Liver (tissue), 8 donors: ENCODE measurements at regions not wholly inside any gene's neighbourhood (a gene's known extent, or its start where the extent isn't known, plus 50 kb on each side); places are given as distances from the start of the nearest gene placed in this dataset.

Source experiments
- DNase-seq: peaks from one replicate; pipeline ENCODE4 v3.0.0-alpha.2; 2017; ENCODE audit warnings: low spot score
- H3K27ac ChIP-seq, 2 donors: one replicate each; pipeline ENCODE4 v1.7.0; 2013; ENCODE audit warnings: inconsistent platforms in 2 of 2, low read length in 2 of 2, control low read depth in 1 of 2, low read depth in 1 of 2, mild to moderate bottlenecking in 1 of 2
- H3K27me3 ChIP-seq, 4 donors: one replicate each; pipeline versions ENCODE4 v1.6.1 to v1.7.0; 2013; ENCODE audit warnings: low read length in 3 of 4, inconsistent platforms in 1 of 4, mild to moderate bottlenecking in 1 of 4, moderate library complexity in 1 of 4; ENCODE audit not compliant: control insufficient read depth in 4 of 4, insufficient read depth in 4 of 4
- H3K36me3 ChIP-seq, 4 donors: one replicate each; pipeline versions ENCODE4 v1.6.1 to v1.7.0; 2013; ENCODE audit warnings: low read length in 3 of 4, mild to moderate bottlenecking in 3 of 4, low read depth in 1 of 4, moderate library complexity in 1 of 4; ENCODE audit not compliant: control insufficient read depth in 4 of 4, insufficient read depth in 3 of 4
- H3K4me1 ChIP-seq, 4 donors: one replicate each; pipeline versions ENCODE4 v1.6.1 to v1.7.0; 2013; ENCODE audit warnings: low read length in 3 of 4, mild to moderate bottlenecking in 3 of 4, moderate library complexity in 1 of 4; ENCODE audit not compliant: control insufficient read depth in 4 of 4, insufficient read depth in 4 of 4
- H3K4me3 ChIP-seq, 3 donors: one replicate each; pipeline versions ENCODE4 v1.6.1 to v1.7.0; 2013; ENCODE audit warnings: low read length in 3 of 3, control low read depth in 1 of 3, low read depth in 1 of 3, mild to moderate bottlenecking in 1 of 3
- H3K9ac ChIP-seq, 2 donors: one replicate each; pipeline ENCODE4 v1.7.0; 2013; ENCODE audit warnings: low read length in 2 of 2, mild to moderate bottlenecking in 2 of 2, moderate library complexity in 2 of 2, control low read depth in 1 of 2, low read depth in 1 of 2
- H3K9me3 ChIP-seq, 4 donors: one replicate each; pipeline versions ENCODE4 v1.6.1 to v1.7.0; 2013; ENCODE audit warnings: low read length in 3 of 4; ENCODE audit not compliant: control insufficient read depth in 4 of 4
- ATF3 ChIP-seq: IDR thresholded peaks from 2 replicates; pipeline ENCODE4 v1.6.1; 2016; ENCODE audit warnings: antibody characterized with exemption
- EGR1 ChIP-seq, 2 donors: IDR thresholded peaks; 2 replicates each; pipeline ENCODE4 v1.6.1; 2016 to 2018; ENCODE audit warnings: antibody characterized with exemption in 2 of 2, low read depth in 2 of 2
- FOXA1 ChIP-seq: IDR thresholded peaks from 2 replicates; pipeline ENCODE4 v1.6.1; 2016; ENCODE audit warnings: antibody characterized with exemption
- GABPA ChIP-seq, 2 donors: IDR thresholded peaks in 1 of 2; conservative IDR thresholded peaks in 1 of 2; 2 replicates each; pipeline ENCODE4 v1.6.1; 2016; ENCODE audit warnings: antibody characterized with exemption in 2 of 2, mild to moderate bottlenecking in 1 of 2, moderate library complexity in 1 of 2
- HNF4A ChIP-seq, 2 donors: conservative IDR thresholded peaks; 2 replicates each; pipeline ENCODE4 v1.6.1; 2016; ENCODE audit warnings: antibody characterized with exemption in 2 of 2, mild to moderate bottlenecking in 2 of 2
- HNF4G ChIP-seq: IDR thresholded peaks from 2 replicates; pipeline ENCODE4 v1.6.1; 2016; ENCODE audit warnings: antibody characterized with exemption
- NR2F2 ChIP-seq: IDR thresholded peaks from 2 replicates; pipeline ENCODE4 v1.6.1; 2016; ENCODE audit warnings: antibody characterized with exemption
- RXRA ChIP-seq, 2 donors: IDR thresholded peaks; 2 replicates each; pipeline ENCODE4 v1.6.1; 2017 to 2018; ENCODE audit warnings: antibody characterized with exemption in 2 of 2, mild to moderate bottlenecking in 1 of 2
- SP1 ChIP-seq: IDR thresholded peaks from 2 replicates; pipeline ENCODE4 v1.6.1; 2018; ENCODE audit warnings: antibody characterized with exemption, mild to moderate bottlenecking
- TAF1 ChIP-seq: conservative IDR thresholded peaks from 2 replicates; pipeline ENCODE4 v1.6.1; 2016; ENCODE audit warnings: antibody characterized with exemption, mild to moderate bottlenecking
- YY1 ChIP-seq: IDR thresholded peaks from 2 replicates; pipeline ENCODE4 v1.6.1; 2016; ENCODE audit warnings: antibody characterized with exemption, mild to moderate bottlenecking
- WGBS: extraction: QIAGEN DNeasy Blood & Tissue Kit; methylation state at CpG from one replicate; pipeline ENCODE4 v1.1.7; 2013; 5-methylcytosine and 5-hydroxymethylcytosine counted together
- TF ChIP-seq, protein P1 (sequence below): fragments of 150-350 bp; IDR thresholded peaks from 2 replicates; pipeline ENCODE4 v1.5.1; 2017; ENCODE audit warnings: improper control_type of control experiment, low read depth, low read length; ENCODE audit not compliant: missing input control
- TF ChIP-seq, protein P2 (sequence below): IDR thresholded peaks from 2 replicates; pipeline ENCODE4 v1.6.1; 2016; ENCODE audit warnings: antibody characterized with exemption
- TF ChIP-seq, protein P3 (sequence below): IDR thresholded peaks from 2 replicates; pipeline ENCODE4 v1.6.1; 2016; ENCODE audit warnings: antibody characterized with exemption
- TF ChIP-seq, protein P4 (sequence below): IDR thresholded peaks from 2 replicates; pipeline ENCODE4 v1.6.1; 2016; ENCODE audit warnings: antibody characterized with exemption, mild to moderate bottlenecking
- donor health status: healthy.
- donor health status: healthy.
- donor health status: healthy.
- donor health status: healthy.
- donor health status: healthy.

DNA sequence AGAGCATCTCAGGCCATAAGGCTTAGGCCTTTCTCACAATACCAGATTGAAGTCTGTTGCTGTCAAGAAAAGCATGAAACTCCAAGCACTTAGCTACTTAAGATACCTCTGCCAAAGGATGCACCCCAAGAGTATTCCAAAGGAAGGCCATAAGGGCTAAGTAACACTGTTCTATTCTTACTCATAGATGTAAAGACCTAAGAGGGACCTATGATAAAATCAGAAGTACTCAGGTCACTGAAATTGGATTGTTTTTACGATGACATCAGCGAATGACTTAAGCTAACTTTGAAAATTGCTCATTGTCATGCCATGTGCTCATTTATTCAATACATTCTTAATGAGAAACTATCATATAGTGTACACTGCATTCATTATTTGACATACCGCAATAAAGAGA, 172.8 kb downstream of the KCNA4 start (continued):
- TF ChIP-seq, protein P1, sequence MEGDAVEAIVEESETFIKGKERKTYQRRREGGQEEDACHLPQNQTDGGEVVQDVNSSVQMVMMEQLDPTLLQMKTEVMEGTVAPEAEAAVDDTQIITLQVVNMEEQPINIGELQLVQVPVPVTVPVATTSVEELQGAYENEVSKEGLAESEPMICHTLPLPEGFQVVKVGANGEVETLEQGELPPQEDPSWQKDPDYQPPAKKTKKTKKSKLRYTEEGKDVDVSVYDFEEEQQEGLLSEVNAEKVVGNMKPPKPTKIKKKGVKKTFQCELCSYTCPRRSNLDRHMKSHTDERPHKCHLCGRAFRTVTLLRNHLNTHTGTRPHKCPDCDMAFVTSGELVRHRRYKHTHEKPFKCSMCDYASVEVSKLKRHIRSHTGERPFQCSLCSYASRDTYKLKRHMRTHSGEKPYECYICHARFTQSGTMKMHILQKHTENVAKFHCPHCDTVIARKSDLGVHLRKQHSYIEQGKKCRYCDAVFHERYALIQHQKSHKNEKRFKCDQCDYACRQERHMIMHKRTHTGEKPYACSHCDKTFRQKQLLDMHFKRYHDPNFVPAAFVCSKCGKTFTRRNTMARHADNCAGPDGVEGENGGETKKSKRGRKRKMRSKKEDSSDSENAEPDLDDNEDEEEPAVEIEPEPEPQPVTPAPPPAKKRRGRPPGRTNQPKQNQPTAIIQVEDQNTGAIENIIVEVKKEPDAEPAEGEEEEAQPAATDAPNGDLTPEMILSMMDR, result no peak
- TF ChIP-seq GABPA (IDR thresholded peaks at IDR 0.05 in 1 of 2, conservative IDR thresholded peaks at IDR 0.05 in 1 of 2), result no peak
- no peak for TF ChIP-seq NR2F2
- no peak for TF ChIP-seq EGR1 (IDR thresholded peaks at IDR 0.05; ENCODE audit: low read depth in 2 of 2)

GRCh38 chr11:29842061-29842460, 174.8 kb downstream of the KCNA4 start:
- WGBS, result 71% methylated on average over 3 of the region's 3 CpGs
- Histone ChIP-seq H3K27ac (no peak overlapping the region), H3K36me3 (no peaks in the 10 kb centered on the region), H3K9ac (no peak overlapping the region), H3K9me3 (no peaks in the 10 kb centered on the region), H3K27me3 (no peaks in the 10 kb centered on the region), H3K4me3 (no peak overlapping the region), H3K4me1 (no peaks in the 10 kb centered on the region)
- no peak for DNase-seq
- TF ChIP-seq, protein P2, sequence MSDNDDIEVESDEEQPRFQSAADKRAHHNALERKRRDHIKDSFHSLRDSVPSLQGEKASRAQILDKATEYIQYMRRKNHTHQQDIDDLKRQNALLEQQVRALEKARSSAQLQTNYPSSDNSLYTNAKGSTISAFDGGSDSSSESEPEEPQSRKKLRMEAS, result no peak
- TF ChIP-seq YY1 (no peak), NR2F2 (no peak), EGR1 (IDR thresholded peaks at IDR 0.05; ENCODE audit: low read depth in 2 of 2) (no peak), FOXA1 (no peak), RXRA (IDR thresholded peaks at IDR 0.05) (no peak)
- TF ChIP-seq, protein P1, result no peak

DNA sequence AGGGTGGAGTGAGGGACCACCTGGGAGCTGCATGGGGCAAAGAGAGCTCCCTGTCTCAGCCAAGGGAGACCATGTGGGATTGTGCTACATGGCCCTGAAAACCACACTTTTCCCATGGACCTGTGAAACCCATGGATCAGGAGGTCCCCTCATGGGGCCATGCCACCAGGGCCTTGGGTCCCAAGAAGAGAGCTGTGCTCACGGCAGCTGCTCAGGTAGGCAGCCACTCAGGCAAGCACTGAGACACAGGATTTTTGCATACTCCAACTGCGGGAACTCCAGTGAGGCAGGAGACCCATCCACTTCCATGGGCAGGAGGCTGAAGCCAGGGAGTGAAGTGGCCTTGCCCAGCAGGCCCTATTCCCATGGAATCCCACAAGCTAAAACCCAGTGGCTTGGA, 190.0 kb downstream of the KCNA4 start:
- 94% methylated on average over 2 of the region's 2 CpGs for WGBS
- Histone ChIP-seq H3K27ac (no peak overlapping the region), H3K36me3 (no peaks in the 10 kb centered on the region), H3K9ac (no peak overlapping the region), H3K4me3 (no peak overlapping the region), H3K4me1 (no peaks in the 10 kb centered on the region), H3K27me3 (no peaks in the 10 kb centered on the region), H3K9me3 (no peaks in the 10 kb centered on the region)
- DNase-seq, result no peak
- TF ChIP-seq, protein P3, sequence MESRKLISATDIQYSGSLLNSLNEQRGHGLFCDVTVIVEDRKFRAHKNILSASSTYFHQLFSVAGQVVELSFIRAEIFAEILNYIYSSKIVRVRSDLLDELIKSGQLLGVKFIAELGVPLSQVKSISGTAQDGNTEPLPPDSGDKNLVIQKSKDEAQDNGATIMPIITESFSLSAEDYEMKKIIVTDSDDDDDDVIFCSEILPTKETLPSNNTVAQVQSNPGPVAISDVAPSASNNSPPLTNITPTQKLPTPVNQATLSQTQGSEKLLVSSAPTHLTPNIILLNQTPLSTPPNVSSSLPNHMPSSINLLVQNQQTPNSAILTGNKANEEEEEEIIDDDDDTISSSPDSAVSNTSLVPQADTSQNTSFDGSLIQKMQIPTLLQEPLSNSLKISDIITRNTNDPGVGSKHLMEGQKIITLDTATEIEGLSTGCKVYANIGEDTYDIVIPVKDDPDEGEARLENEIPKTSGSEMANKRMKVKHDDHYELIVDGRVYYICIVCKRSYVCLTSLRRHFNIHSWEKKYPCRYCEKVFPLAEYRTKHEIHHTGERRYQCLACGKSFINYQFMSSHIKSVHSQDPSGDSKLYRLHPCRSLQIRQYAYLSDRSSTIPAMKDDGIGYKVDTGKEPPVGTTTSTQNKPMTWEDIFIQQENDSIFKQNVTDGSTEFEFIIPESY, result no peak
- TF ChIP-seq HNF4A (conservative IDR thresholded peaks at IDR 0.05), result no peak
- TF ChIP-seq SP1, result no peak
- TF ChIP-seq NR2F2, result no peak
- no peak for TF ChIP-seq RXRA (IDR thresholded peaks at IDR 0.05)
- TF ChIP-seq TAF1, result no peak
- TF ChIP-seq, protein P4, sequence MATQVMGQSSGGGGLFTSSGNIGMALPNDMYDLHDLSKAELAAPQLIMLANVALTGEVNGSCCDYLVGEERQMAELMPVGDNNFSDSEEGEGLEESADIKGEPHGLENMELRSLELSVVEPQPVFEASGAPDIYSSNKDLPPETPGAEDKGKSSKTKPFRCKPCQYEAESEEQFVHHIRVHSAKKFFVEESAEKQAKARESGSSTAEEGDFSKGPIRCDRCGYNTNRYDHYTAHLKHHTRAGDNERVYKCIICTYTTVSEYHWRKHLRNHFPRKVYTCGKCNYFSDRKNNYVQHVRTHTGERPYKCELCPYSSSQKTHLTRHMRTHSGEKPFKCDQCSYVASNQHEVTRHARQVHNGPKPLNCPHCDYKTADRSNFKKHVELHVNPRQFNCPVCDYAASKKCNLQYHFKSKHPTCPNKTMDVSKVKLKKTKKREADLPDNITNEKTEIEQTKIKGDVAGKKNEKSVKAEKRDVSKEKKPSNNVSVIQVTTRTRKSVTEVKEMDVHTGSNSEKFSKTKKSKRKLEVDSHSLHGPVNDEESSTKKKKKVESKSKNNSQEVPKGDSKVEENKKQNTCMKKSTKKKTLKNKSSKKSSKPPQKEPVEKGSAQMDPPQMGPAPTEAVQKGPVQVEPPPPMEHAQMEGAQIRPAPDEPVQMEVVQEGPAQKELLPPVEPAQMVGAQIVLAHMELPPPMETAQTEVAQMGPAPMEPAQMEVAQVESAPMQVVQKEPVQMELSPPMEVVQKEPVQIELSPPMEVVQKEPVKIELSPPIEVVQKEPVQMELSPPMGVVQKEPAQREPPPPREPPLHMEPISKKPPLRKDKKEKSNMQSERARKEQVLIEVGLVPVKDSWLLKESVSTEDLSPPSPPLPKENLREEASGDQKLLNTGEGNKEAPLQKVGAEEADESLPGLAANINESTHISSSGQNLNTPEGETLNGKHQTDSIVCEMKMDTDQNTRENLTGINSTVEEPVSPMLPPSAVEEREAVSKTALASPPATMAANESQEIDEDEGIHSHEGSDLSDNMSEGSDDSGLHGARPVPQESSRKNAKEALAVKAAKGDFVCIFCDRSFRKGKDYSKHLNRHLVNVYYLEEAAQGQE, result no peak
- TF ChIP-seq HNF4G, result no peak
- no peak for TF ChIP-seq GABPA (IDR thresholded peaks at IDR 0.05 in 1 of 2, conservative IDR thresholded peaks at IDR 0.05 in 1 of 2)
- no peak for TF ChIP-seq EGR1 (IDR thresholded peaks at IDR 0.05; ENCODE audit: low read depth in 2 of 2)
- TF ChIP-seq YY1, result no peak
- TF ChIP-seq ATF3, result no peak
- TF ChIP-seq, protein P2, result no peak
